Chondrocyte (in vitro differentiated cells): ENCODE measurements at regions not wholly inside any gene's neighbourhood (a gene's known extent, or its start where the extent isn't known, plus 50 kb on each side); places are given as distances from the start of the nearest gene placed in this dataset.

Source experiments
- DNase-seq: peaks from one replicate; pipeline ENCODE4 v3.0.0; 2021; ENCODE audit warnings: mixed read lengths, low spot score
- H3K27ac Mint-ChIP-seq: one replicate; pipeline ENCODE4 v1.8.0; 2021; ENCODE audit warnings: mild to moderate bottlenecking, moderate library complexity, mixed read lengths; ENCODE audit not compliant: unreplicated experiment
- H3K27me3 Mint-ChIP-seq: 2 replicates; pipeline ENCODE4 v1.8.0; 2021; ENCODE audit warnings: low read depth, mixed read lengths
- H3K36me3 Mint-ChIP-seq: 2 replicates; pipeline ENCODE4 v1.8.0; 2021; ENCODE audit warnings: low read depth, mixed read lengths
- H3K4me1 Mint-ChIP-seq: 2 replicates; pipeline ENCODE4 v1.8.0; 2021; ENCODE audit warnings: low read depth, mild to moderate bottlenecking, mixed read lengths
- H3K4me3 Mint-ChIP-seq: one replicate; pipeline ENCODE4 v1.8.0; 2021; ENCODE audit warnings: mild to moderate bottlenecking, moderate library complexity, mixed read lengths; ENCODE audit not compliant: unreplicated experiment
- H3K9me3 Mint-ChIP-seq: 2 replicates; pipeline ENCODE4 v1.8.0; 2021; ENCODE audit warnings: low read depth, mixed read lengths
- CTCF ChIP-seq: fragments of 200-600 bp; sonication (generic); IDR thresholded peaks from 2 replicates; pipeline ENCODE4 v1.5.0; 2021; ENCODE audit warnings: antibody characterized with exemption, mild to moderate bottlenecking, moderate library complexity

DNA sequence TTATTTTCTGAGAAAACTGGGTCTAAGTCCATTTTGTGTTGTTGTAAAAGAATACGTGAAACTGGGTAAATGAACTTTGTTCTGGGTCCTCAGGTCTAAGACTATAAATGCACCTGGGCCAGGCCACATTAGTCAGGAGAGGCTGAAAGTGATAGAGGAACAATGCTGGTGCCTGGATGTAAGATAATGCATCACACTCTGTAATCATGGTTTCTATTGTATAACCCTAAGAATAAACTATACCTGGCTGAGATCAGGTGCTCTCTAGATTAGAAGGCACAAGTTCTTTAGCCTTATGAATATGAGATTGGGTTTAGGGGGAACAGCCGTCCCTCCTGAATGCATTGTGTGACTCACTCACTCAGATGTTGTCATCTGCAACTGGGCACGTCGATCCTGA, 675.5 kb downstream of the HTR1A start:
- Mint-ChIP-seq H3K4me3 (no peak overlapping the region), H3K27me3 (peaks cover 3% of the 10 kb centered on the region), H3K9me3 (peaks cover 3% of the 10 kb centered on the region), H3K36me3 (no peaks in the 10 kb centered on the region), H3K27ac (no peak overlapping the region), H3K4me1 (no peaks in the 10 kb centered on the region)
- no peak for DNase-seq
- no peak for TF ChIP-seq CTCF

- Mint-ChIP-seq H3K27ac (no peak overlapping the region), H3K9me3 (no peaks in the 10 kb centered on the region), H3K27me3 (no peaks in the 10 kb centered on the region), H3K4me1 (peaks cover 11% of the 10 kb centered on the region), H3K4me3 (no peak overlapping the region), H3K36me3 (no peaks in the 10 kb centered on the region)
- DNase-seq, result no peak
- TF ChIP-seq CTCF, result no peak
These were observed 684.8 kb downstream of the LRRC70 start for GRCh38 chr5:63263411-63263810.

- Mint-ChIP-seq H3K27ac (peak overlapping the region; percentile 5), H3K9me3 (no peaks in the 10 kb centered on the region), H3K27me3 (no peaks in the 10 kb centered on the region), H3K4me3 (no peak overlapping the region), H3K36me3 (no peaks in the 10 kb centered on the region), H3K4me1 (peaks cover 11% of the 10 kb centered on the region)
- TF ChIP-seq CTCF, result no peak
- no peak for DNase-seq
These were observed 683.8 kb downstream of the LRRC70 start for GRCh38 chr5:63262185-63262981.

DNA sequence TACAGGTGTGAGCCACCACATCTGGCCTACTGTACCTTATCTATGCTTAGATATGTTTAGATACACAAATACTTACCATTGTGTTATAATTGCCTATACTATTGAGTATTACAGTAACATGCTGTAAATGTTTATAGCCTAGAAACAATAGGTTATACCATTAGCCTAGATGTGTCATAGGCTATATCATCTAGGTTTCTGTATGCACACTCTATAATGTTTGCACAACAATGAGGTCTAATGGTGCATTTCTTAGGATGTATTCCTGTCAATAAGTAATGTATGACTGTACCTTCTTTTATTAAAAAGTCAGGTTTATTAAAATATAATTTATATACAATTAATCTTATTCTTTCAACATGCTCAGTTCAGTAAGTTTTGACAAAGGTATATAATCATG, 683.1 kb downstream of the LRRC70 start:
- DNase-seq, result no peak
- H3K9me3 Mint-ChIP-seq, result no peaks in the 10 kb centered on the region
- no peak overlapping the region for H3K27ac Mint-ChIP-seq
- H3K27me3 Mint-ChIP-seq, result no peaks in the 10 kb centered on the region
- H3K36me3 Mint-ChIP-seq, result no peaks in the 10 kb centered on the region
- H3K4me3 Mint-ChIP-seq, result no peak overlapping the region
- H3K4me1 Mint-ChIP-seq, result peaks cover 11% of the 10 kb centered on the region
- TF ChIP-seq CTCF, result no peak

- Mint-ChIP-seq H3K4me3 (no peak overlapping the region), H3K27me3 (no peaks in the 10 kb centered on the region), H3K36me3 (no peaks in the 10 kb centered on the region), H3K27ac (no peak overlapping the region), H3K9me3 (no peaks in the 10 kb centered on the region), H3K4me1 (no peaks in the 10 kb centered on the region)
- no peak for DNase-seq
- no peak for TF ChIP-seq CTCF
These were observed 677.0 kb downstream of the LRRC70 start for GRCh38 chr5:63255594-63255993.
